ENCODE measurements at regions not wholly inside any gene's neighbourhood (a gene's known extent, or its start where the extent isn't known, plus 50 kb on each side); places are given as distances from the start of the nearest gene placed in this dataset.

GRCh38 chr7:32314761-32315160 lies 175.4 kb downstream of the LSM5 start:
- TF ChIP-seq TCF7L2 (IDR thresholded peaks at IDR 0.05; ENCODE audit: borderline replicate concordance, extremely low read depth, insufficient read depth, insufficient read length) (no peak), CTCF (IDR thresholded peaks at IDR 0.05 in 2 of 3, conservative IDR thresholded peaks at IDR 0.05 in 1 of 3; ENCODE audit: borderline replicate concordance in 1 of 3, insufficient read depth in 1 of 3, low read depth in 2 of 3, low read length in 2 of 3) (no peak), POLR2AphosphoS5 (IDR thresholded peaks at IDR 0.05; ENCODE audit: low read depth, low read length) (no peak), POLR2A (IDR thresholded peaks at IDR 0.05; ENCODE audit: borderline replicate concordance, extremely low read depth, insufficient read depth, insufficient read length) (no peak), SRF (IDR thresholded peaks at IDR 0.05; ENCODE audit: low read depth) (no peak), REST (IDR thresholded peaks at IDR 0.05; ENCODE audit: low read depth) (no peak), SIN3A (IDR thresholded peaks at IDR 0.05; ENCODE audit: low read depth) (no peak), EZH2phosphoT487 (IDR thresholded peaks at IDR 0.05; ENCODE audit: borderline replicate concordance) (no peak), ZBTB33 (IDR thresholded peaks at IDR 0.05; ENCODE audit: extremely low read depth, insufficient replicate concordance, low read length) (no peak), RAD21 (IDR thresholded peaks at IDR 0.05; ENCODE audit: low read depth) (no peak), JUND (IDR thresholded peaks at IDR 0.05) (no peak), EGR1 (IDR thresholded peaks at IDR 0.05; ENCODE audit: low read depth) (no peak), ZFX (IDR thresholded peaks at IDR 0.05) (no peak)
- TF ChIP-seq, protein P1, sequence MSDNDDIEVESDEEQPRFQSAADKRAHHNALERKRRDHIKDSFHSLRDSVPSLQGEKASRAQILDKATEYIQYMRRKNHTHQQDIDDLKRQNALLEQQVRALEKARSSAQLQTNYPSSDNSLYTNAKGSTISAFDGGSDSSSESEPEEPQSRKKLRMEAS (IDR thresholded peaks at IDR 0.05): no peak

Measured in HCT116 (cell line).